PC-3 (cell line): ENCODE measurements at regions not wholly inside any gene's neighbourhood (a gene's known extent, or its start where the extent isn't known, plus 50 kb on each side); places are given as distances from the start of the nearest gene placed in this dataset.

ENCODE experiments used
- ATAC-seq: fragments of 200-7000 bp; cut with Tn5 transposase; 2 replicates; pipeline ENCODE4 v1.9.1; 2020; ENCODE audit warnings: mild to moderate bottlenecking, moderate library complexity
- BruUV-seq: library from RNA; stranded (reverse); fragments of 400-500 nt; replicated peaks from 2 replicates; lab custom pipeline; 2021; lab: Mats Ljungman, UMichigan
- CTCF ChIA-PET: fragments of 300-600 bp; sonication (Branson Sonifier 250); formaldehyde crosslinking; loops from one replicate; lab custom pipeline; 2022; ENCODE audit warnings: antibody characterized with exemption; lab: Charles Lee
- POLR2A ChIA-PET: fragments of 300-600 bp; sonication (Branson Sonifier 250); formaldehyde crosslinking; loops from one replicate; lab custom pipeline; 2022; ENCODE audit warnings: antibody characterized with exemption; ENCODE audit not compliant: unreplicated experiment; lab: Charles Lee
- DNase-seq: peaks from one replicate; pipeline ENCODE4 v3.0.0-alpha.2; 2015
- H2AFZ ChIP-seq: fragments of 300-600 bp; sonication (generic); 2 replicates; pipeline ENCODE4 v1.6.0; 2016; ENCODE audit warnings: antibody characterized with exemption, low read length
- H3F3A ChIP-seq: fragments of 300-600 bp; sonication (generic); one replicate; pipeline ENCODE4 v1.6.0; 2017; ENCODE audit warnings: antibody characterized with exemption, low read length, control low read depth, mild to moderate bottlenecking; ENCODE audit not compliant: unreplicated experiment
- H3K27ac ChIP-seq: fragments of 300-600 bp; sonication (generic); 2 replicates; pipeline ENCODE4 v1.5.1; 2016; ENCODE audit warnings: mild to moderate bottlenecking, low read length
- H3K27me3 ChIP-seq: fragments of 300-600 bp; sonication (generic); 2 replicates; pipeline ENCODE4 v1.6.1; 2016; ENCODE audit warnings: low read length, mixed read lengths
- H3K36me3 ChIP-seq: fragments of 300-600 bp; sonication (generic); 2 replicates; pipeline ENCODE4 v1.6.1; 2016; ENCODE audit warnings: low read depth, mixed run types, low read length, mixed read lengths
- H3K4me1 ChIP-seq: fragments of 300-600 bp; sonication (generic); 2 replicates; pipeline ENCODE4 v1.5.1; 2016; ENCODE audit warnings: low read length; ENCODE audit not compliant: insufficient read depth
- H3K4me2 ChIP-seq: fragments of 300-600 bp; sonication (generic); 2 replicates; pipeline ENCODE4 v1.6.0; 2016; ENCODE audit warnings: low read length
- H3K4me3 ChIP-seq: fragments of 300-600 bp; sonication (generic); 2 replicates; pipeline ENCODE4 v1.5.1; 2016; ENCODE audit warnings: mild to moderate bottlenecking, low read length, mixed read lengths
- H3K79me2 ChIP-seq: fragments of 300-600 bp; sonication (generic); 2 replicates; pipeline ENCODE4 v1.6.1; 2017; ENCODE audit warnings: low read length, mixed read lengths
- H3K9ac ChIP-seq: fragments of 300-600 bp; sonication (generic); 2 replicates; pipeline ENCODE4 v1.6.0; 2016; ENCODE audit warnings: mild to moderate bottlenecking, low read length
- H3K9me2 ChIP-seq: fragments of 300-600 bp; sonication (generic); replicated peaks from 2 replicates; pipeline ENCODE4 v1.6.1; 2016; ENCODE audit warnings: mixed run types, low read length, mixed read lengths
- H3K9me3 ChIP-seq: fragments of 300-600 bp; sonication (generic); 2 replicates; pipeline ENCODE4 v1.6.1; 2016; ENCODE audit warnings: low read length, mixed read lengths
- H4K20me1 ChIP-seq: fragments of 300-600 bp; sonication (generic); 2 replicates; pipeline ENCODE4 v1.6.1; 2016; ENCODE audit warnings: low read length, mixed read lengths
- CTCF ChIP-seq: fragments of 300-600 bp; sonication (generic); conservative IDR thresholded peaks from 2 replicates; pipeline ENCODE4 v1.5.1; 2017; ENCODE audit warnings: antibody characterized with exemption, low read depth, mild to moderate bottlenecking, low read length
- EZH2 ChIP-seq: fragments of 300-600 bp; sonication (generic); IDR thresholded peaks from one replicate; pipeline ENCODE4 v1.6.1; 2017; ENCODE audit warnings: antibody characterized with exemption, mild to moderate bottlenecking, low read length; ENCODE audit not compliant: unreplicated experiment
- EZH2phosphoT487 ChIP-seq: fragments of 300-600 bp; sonication (generic); IDR thresholded peaks from 2 replicates; pipeline ENCODE4 v1.6.1; 2018; ENCODE audit warnings: mild to moderate bottlenecking, antibody characterized with exemption, low read length, borderline replicate concordance
- intact Hi-C: fragments of 100-400 bp; cut with micrococcal nuclease; formaldehyde crosslinking; loops from 2 replicates; pipeline ENCODE4 v1.9.0; 2023

DNA sequence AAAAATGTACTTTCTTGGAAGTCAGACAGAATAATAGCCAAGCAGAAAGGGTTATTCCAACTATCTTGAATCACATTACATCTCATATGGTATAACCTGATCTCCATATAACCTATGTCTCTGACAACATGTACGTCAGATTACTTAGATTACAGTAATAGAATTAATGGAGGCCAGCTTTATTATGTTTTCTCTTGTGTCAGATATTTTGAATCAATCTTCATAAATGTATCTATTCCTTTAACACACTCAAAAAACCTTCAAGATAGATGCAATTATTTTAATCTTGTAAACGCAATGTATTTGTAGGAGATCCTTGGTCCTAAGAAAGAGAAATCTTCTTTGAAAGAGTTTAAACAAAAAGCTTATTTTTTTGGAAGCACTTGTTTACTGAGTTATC lies 188.4 kb upstream of the KLF12 start:
- H3K9me2 ChIP-seq = no peaks in the 10 kb centered on the region
- no peak overlapping the region for H3K9ac ChIP-seq
- H3K27me3 ChIP-seq = no peaks in the 10 kb centered on the region
- H3K36me3 ChIP-seq = no peaks in the 10 kb centered on the region
- no peaks in the 10 kb centered on the region for H4K20me1 ChIP-seq
- no peak for TF ChIP-seq CTCF
- no peak overlapping the region for H3K27ac ChIP-seq
- intact Hi-C loops = no loop called here
- no peak for DNase-seq
- peaks cover 28% of the 10 kb centered on the region for H3K4me1 ChIP-seq
- H3K4me2 ChIP-seq = no peak overlapping the region
- CTCF ChIA-PET = no interaction called here
- POLR2A ChIA-PET = interaction anchor here (0.6 kb wide), 2 partner anchors 9 to 312 kb away, joined by 3 to 5 read pairs; no protein-coding TSS in a partner anchor
- H3K79me2 ChIP-seq = no peaks in the 10 kb centered on the region
- H3K9me3 ChIP-seq = no peaks in the 10 kb centered on the region
- no peak for ATAC-seq
- H3K4me3 ChIP-seq = no peak overlapping the region
- no peak overlapping the region for H2AFZ ChIP-seq
- BruUV-seq = no TSS peak
- H3F3A ChIP-seq = peaks cover 4% of the 10 kb centered on the region

DNA sequence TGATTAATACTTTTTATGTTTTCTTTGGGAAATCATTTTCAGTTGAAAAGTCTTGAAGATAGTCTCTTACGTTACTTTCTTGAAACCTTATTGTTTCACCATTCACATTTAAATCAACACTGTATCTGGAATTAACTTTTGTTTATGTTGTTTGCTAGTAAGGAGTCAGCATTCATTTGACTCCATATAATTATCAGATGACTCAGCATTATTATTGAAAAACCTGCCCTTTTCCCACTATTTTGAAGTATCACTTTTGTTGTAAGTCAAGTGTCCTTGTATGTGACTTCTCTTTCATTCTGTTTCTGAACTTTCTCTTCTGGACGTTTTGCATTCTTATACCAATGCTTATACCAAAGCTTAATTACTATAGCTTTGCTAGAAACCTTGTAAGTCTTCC lies 186.1 kb upstream of the KLF12 start:
- no peaks in the 10 kb centered on the region for H4K20me1 ChIP-seq
- POLR2A ChIA-PET = no interaction called here
- TF ChIP-seq EZH2 (no peak), CTCF (no peak), EZH2phosphoT487 (no peak)
- no TSS peak for BruUV-seq
- H3K4me2 ChIP-seq = no peak overlapping the region
- H3K9me3 ChIP-seq = no peaks in the 10 kb centered on the region
- no peak overlapping the region for H3K27ac ChIP-seq
- H3K36me3 ChIP-seq = no peaks in the 10 kb centered on the region
- H3K9me2 ChIP-seq = no peaks in the 10 kb centered on the region
- peaks cover 38% of the 10 kb centered on the region for H3K4me1 ChIP-seq
- H2AFZ ChIP-seq = peak overlapping the region; percentile 57; the same call in 1 of the 2 replicates
- H3K27me3 ChIP-seq = no peaks in the 10 kb centered on the region
- H3F3A ChIP-seq = peaks cover 4% of the 10 kb centered on the region
- ATAC-seq (no peak), DNase-seq (no peak)
- no peak overlapping the region for H3K4me3 ChIP-seq
- H3K79me2 ChIP-seq = no peaks in the 10 kb centered on the region
- intact Hi-C loops = no loop called here
- CTCF ChIA-PET = no interaction called here
- H3K9ac ChIP-seq = no peak overlapping the region

DNA sequence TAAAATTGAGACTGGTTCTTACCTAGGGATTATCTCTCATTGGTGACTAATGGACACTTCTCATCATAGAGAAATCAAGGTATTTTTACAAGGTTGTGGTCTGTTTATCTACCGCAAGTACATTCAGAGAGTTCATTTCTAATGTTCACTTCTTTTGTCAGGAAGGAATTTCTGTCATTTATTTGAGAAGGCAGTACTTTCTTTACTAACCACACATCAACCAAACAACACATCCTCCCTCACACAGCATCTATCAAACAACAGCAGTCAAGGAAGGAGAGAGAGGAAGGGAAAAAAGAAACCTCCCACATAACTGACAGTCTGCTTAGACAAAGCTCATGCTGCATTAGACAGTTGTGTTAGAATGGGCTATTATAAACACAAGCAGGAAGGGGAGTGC lies 182.3 kb upstream of the KLF12 start:
- H3K79me2 ChIP-seq = no peaks in the 10 kb centered on the region
- H3K27me3 ChIP-seq = no peaks in the 10 kb centered on the region
- no peak overlapping the region for H3K4me3 ChIP-seq
- no peak overlapping the region for H2AFZ ChIP-seq
- H4K20me1 ChIP-seq = no peaks in the 10 kb centered on the region
- no peaks in the 10 kb centered on the region for H3K36me3 ChIP-seq
- peak; percentile 94 for ATAC-seq
- intact Hi-C loops = no loop called here
- H3F3A ChIP-seq = no peaks in the 10 kb centered on the region
- H3K9me3 ChIP-seq = no peaks in the 10 kb centered on the region
- H3K9ac ChIP-seq = no peak overlapping the region
- TF ChIP-seq EZH2phosphoT487 = no peak
- no peak for TF ChIP-seq EZH2
- TF ChIP-seq CTCF = no peak
- DNase-seq = peak; percentile 82
- ChIA-PET CTCF (interaction anchor here (0.5 kb wide), 1 partner anchor 127 kb away, joined by 4 read pairs; no protein-coding TSS in a partner anchor), POLR2A (interaction anchor here (0.5 kb wide), 1 partner anchor 614 kb away, joined by 4 read pairs; no protein-coding TSS in a partner anchor)
- no peaks in the 10 kb centered on the region for H3K9me2 ChIP-seq
- H3K4me1 ChIP-seq = peaks cover 22% of the 10 kb centered on the region
- peak overlapping the region; percentile 14 for H3K4me2 ChIP-seq
- BruUV-seq = no TSS peak
- H3K27ac ChIP-seq = peak overlapping the region; percentile 40
